ENCODE measurements at regions not wholly inside any gene's neighbourhood (a gene's known extent, or its start where the extent isn't known, plus 50 kb on each side); places are given as distances from the start of the nearest gene placed in this dataset.

DNA sequence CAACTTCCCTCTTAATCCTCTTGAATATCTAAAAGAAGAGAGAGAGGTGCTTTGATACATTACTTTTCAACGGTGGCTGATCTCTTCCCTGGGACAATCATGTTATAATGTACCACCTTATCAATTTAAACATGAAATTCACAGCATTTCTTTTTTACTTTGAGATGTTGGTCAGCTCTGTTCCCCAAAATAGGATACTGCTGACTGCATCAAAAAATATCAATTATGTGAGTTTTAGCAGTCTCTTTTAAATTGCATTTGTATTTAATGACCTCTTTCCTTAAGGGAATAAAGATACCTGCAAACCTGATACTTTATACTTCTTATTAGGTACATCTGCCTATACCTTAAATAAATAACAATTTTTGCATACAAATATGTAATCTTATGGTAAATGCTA, 58.4 kb upstream of the MARCHF11 start:
- no peak for TF ChIP-seq EZH2 (IDR thresholded peaks at IDR 0.05; ENCODE audit: borderline replicate concordance, low read length)
- TF ChIP-seq, protein P1, sequence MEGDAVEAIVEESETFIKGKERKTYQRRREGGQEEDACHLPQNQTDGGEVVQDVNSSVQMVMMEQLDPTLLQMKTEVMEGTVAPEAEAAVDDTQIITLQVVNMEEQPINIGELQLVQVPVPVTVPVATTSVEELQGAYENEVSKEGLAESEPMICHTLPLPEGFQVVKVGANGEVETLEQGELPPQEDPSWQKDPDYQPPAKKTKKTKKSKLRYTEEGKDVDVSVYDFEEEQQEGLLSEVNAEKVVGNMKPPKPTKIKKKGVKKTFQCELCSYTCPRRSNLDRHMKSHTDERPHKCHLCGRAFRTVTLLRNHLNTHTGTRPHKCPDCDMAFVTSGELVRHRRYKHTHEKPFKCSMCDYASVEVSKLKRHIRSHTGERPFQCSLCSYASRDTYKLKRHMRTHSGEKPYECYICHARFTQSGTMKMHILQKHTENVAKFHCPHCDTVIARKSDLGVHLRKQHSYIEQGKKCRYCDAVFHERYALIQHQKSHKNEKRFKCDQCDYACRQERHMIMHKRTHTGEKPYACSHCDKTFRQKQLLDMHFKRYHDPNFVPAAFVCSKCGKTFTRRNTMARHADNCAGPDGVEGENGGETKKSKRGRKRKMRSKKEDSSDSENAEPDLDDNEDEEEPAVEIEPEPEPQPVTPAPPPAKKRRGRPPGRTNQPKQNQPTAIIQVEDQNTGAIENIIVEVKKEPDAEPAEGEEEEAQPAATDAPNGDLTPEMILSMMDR (IDR thresholded peaks at IDR 0.05; ENCODE audit: low read length): no peak
- no peaks in the 10 kb centered on the region for H3K36me3 ChIP-seq (ENCODE audit: insufficient read depth, low read length)

DNA sequence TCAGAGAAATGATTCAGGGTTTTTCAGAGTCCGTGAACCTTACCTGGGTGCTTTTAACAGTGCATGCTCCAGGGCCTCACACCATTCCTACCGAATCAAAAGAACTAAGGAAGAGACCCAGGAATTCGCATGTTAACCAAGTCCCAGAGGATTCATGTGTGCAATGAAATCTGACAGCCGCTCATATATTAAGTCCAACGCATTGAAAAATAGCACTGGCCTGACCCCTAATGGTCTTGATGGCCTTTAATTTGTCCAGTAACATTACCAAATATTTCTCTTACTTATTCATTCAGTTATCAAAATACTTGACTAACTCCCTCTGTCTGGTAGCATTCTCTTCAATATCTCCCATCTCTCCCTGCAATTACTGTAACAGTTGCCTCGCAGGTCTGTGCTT, 55.0 kb upstream of the MARCHF11 start:
- TF ChIP-seq, protein P1 (IDR thresholded peaks at IDR 0.05; ENCODE audit: low read length): no peak
- no peak for TF ChIP-seq EZH2 (IDR thresholded peaks at IDR 0.05; ENCODE audit: borderline replicate concordance, low read length)
- H3K4me1 ChIP-seq (ENCODE audit: insufficient read depth, low read length, severe bottlenecking): no peaks in the 10 kb centered on the region
- no peaks in the 10 kb centered on the region for H3K79me2 ChIP-seq (ENCODE audit: insufficient read depth, low read length)
- H2AFZ ChIP-seq (ENCODE audit: low read length): no peak overlapping the region
- H3K4me3 ChIP-seq (ENCODE audit: low read depth, low read length, poor library complexity, severe bottlenecking): no peak overlapping the region
- no peak overlapping the region for H3K4me2 ChIP-seq (ENCODE audit: low read length)
- H3K9me2 ChIP-seq (ENCODE audit: low read depth, low read length): no peaks in the 10 kb centered on the region
- H3K27me3 ChIP-seq (ENCODE audit: insufficient read depth, low read length): no peaks in the 10 kb centered on the region
- H3F3A ChIP-seq (ENCODE audit: insufficient read depth, low read length): no peaks in the 10 kb centered on the region
- no peak overlapping the region for H3K9ac ChIP-seq (ENCODE audit: low read length)
- no peaks in the 10 kb centered on the region for H3K36me3 ChIP-seq (ENCODE audit: insufficient read depth, low read length)
- no peaks in the 10 kb centered on the region for H4K20me1 ChIP-seq (ENCODE audit: insufficient read depth, low read length)
- no peaks in the 10 kb centered on the region for H3K9me3 ChIP-seq (ENCODE audit: low read length)
- no peak overlapping the region for H3K27ac ChIP-seq (ENCODE audit: low read depth, low read length, poor library complexity, severe bottlenecking)

More for the DNA sequence above, 58.4 kb upstream of the MARCHF11 start:
- Histone ChIP-seq H3K4me2 (ENCODE audit: low read length) (no peak overlapping the region), H2AFZ (ENCODE audit: low read length) (no peak overlapping the region), H3K9me3 (ENCODE audit: low read length) (no peaks in the 10 kb centered on the region), H3K9me2 (ENCODE audit: low read depth, low read length) (no peaks in the 10 kb centered on the region), H3K27me3 (ENCODE audit: insufficient read depth, low read length) (no peaks in the 10 kb centered on the region), H3K4me1 (ENCODE audit: insufficient read depth, low read length, severe bottlenecking) (no peaks in the 10 kb centered on the region), H3K79me2 (ENCODE audit: insufficient read depth, low read length) (no peaks in the 10 kb centered on the region), H4K20me1 (ENCODE audit: insufficient read depth, low read length) (no peaks in the 10 kb centered on the region), H3K27ac (ENCODE audit: low read depth, low read length, poor library complexity, severe bottlenecking) (no peak overlapping the region), H3K4me3 (ENCODE audit: low read depth, low read length, poor library complexity, severe bottlenecking) (no peak overlapping the region), H3F3A (ENCODE audit: insufficient read depth, low read length) (no peaks in the 10 kb centered on the region), H3K9ac (ENCODE audit: low read length) (no peak overlapping the region)

DNA sequence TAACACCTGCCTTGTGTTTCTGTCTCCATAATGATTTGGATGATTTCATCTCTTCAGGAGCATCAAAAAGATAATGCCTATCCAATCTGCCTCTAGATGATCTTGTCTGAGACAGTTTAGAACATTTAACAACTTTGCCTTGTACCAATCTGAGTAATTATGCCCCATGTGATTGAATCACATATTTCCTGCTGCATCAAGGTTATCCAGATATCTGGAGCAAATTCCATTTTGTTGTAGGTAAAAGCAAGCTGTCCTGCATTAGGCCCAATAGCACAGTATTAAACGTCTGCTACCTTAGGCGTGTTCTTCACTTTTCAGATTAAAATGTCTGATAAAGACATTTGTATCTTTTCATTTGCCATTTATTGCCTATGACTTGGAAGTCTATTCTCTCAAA, 54.1 kb upstream of the MARCHF11 start:
- TF ChIP-seq EZH2 (IDR thresholded peaks at IDR 0.05; ENCODE audit: borderline replicate concordance, low read length): no peak
- TF ChIP-seq, protein P1 (IDR thresholded peaks at IDR 0.05; ENCODE audit: low read length): no peak
- no peaks in the 10 kb centered on the region for H3K9me2 ChIP-seq (ENCODE audit: low read depth, low read length)
- no peaks in the 10 kb centered on the region for H3K4me1 ChIP-seq (ENCODE audit: insufficient read depth, low read length, severe bottlenecking)

More for the DNA sequence above, 54.1 kb upstream of the MARCHF11 start:
- Histone ChIP-seq H3K4me2 (ENCODE audit: low read length) (no peak overlapping the region), H3K9ac (ENCODE audit: low read length) (no peak overlapping the region), H2AFZ (ENCODE audit: low read length) (no peak overlapping the region), H3F3A (ENCODE audit: insufficient read depth, low read length) (no peaks in the 10 kb centered on the region), H3K4me3 (ENCODE audit: low read depth, low read length, poor library complexity, severe bottlenecking) (no peak overlapping the region), H4K20me1 (ENCODE audit: insufficient read depth, low read length) (no peaks in the 10 kb centered on the region), H3K9me3 (ENCODE audit: low read length) (no peaks in the 10 kb centered on the region), H3K36me3 (ENCODE audit: insufficient read depth, low read length) (no peaks in the 10 kb centered on the region), H3K27me3 (ENCODE audit: insufficient read depth, low read length) (no peaks in the 10 kb centered on the region), H3K27ac (ENCODE audit: low read depth, low read length, poor library complexity, severe bottlenecking) (no peak overlapping the region), H3K79me2 (ENCODE audit: insufficient read depth, low read length) (no peaks in the 10 kb centered on the region)
